ENCODE measurements at regions not wholly inside any gene's neighbourhood (a gene's known extent, or its start where the extent isn't known, plus 50 kb on each side); places are given as distances from the start of the nearest gene placed in this dataset.
A peak's percentile ranks its signal among the peaks of the same experiment; 100 is the strongest.

DNA sequence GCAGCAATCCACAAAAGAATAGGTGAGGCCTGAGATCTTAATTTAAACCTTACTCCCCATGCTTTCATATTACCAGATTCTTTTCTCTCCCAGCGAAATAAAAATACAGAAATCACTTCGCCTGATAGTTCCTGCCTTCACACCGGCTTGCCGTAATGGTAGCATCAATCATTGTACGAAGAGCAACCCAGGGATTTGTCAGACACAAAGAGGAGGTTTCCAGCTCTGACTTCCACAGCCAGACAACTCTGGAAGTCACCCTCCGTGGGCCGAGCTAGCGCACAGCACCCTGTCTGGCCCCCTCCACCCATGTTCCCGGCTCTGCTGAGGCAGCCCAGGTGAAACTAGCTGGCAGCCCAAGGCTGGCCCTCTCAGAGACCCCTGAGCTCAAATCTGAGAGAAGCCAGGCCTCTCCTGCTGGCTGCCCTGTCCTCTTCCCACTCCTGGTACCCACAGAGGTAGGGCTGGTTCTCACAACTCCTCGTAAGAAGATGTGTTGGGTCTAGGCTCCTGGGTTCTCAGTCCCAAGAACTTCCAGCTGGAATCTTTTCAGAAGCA lies 156.9 kb upstream of the BNIP2 start:
- Histone ChIP-seq H3K36me3 (ENCODE audit: control insufficient read depth in 2 of 2, insufficient read depth in 2 of 2, low read length in 1 of 2) (no peaks in the 10 kb centered on the region), H3K27ac (ENCODE audit: low read depth in 1 of 2, low read length in 1 of 2) (no peak overlapping the region), H3K4me3 (ENCODE audit: low read length in 2 of 2) (no peak overlapping the region), H3K27me3 (ENCODE audit: control insufficient read depth in 2 of 2, insufficient read depth in 1 of 2, low read length in 1 of 2) (no peaks in the 10 kb centered on the region), H3K4me1 (ENCODE audit: control insufficient read depth in 2 of 2, insufficient read depth in 2 of 2, low read length in 2 of 2) (no peaks in the 10 kb centered on the region), H3K9me3 (ENCODE audit: control insufficient read depth in 2 of 2, insufficient read depth in 1 of 2, low read length in 1 of 2) (no peaks in the 10 kb centered on the region)
- no peak for DNase-seq (ENCODE audit: low read depth in 6 of 9, low spot score in 9 of 9)
- WGBS, result 96% methylated on average over 10 of the region's 10 CpGs

GRCh38 chr15:59843609-59844008 lies 154.5 kb upstream of the BNIP2 start:
- WGBS, result 93% methylated on average over 4 of the region's 4 CpGs

GRCh38 chr15:59841036-59841435 lies 151.9 kb upstream of the BNIP2 start:
- H3K36me3 ChIP-seq (ENCODE audit: control insufficient read depth in 2 of 2, insufficient read depth in 2 of 2, low read length in 1 of 2), result no peaks in the 10 kb centered on the region
- DNase-seq (ENCODE audit: low read depth in 6 of 9, low spot score in 9 of 9), result no peak
- H3K27me3 ChIP-seq (ENCODE audit: control insufficient read depth in 2 of 2, insufficient read depth in 1 of 2, low read length in 1 of 2), result no peaks in the 10 kb centered on the region
- no peak overlapping the region for H3K27ac ChIP-seq (ENCODE audit: low read depth in 1 of 2, low read length in 1 of 2)
- WGBS, result 96% methylated on average over 4 of the region's 4 CpGs
- H3K4me1 ChIP-seq (ENCODE audit: control insufficient read depth in 2 of 2, insufficient read depth in 2 of 2, low read length in 2 of 2), result peaks cover 11 to 25% of the 10 kb centered on the region in 2 donors
- no peaks in the 10 kb centered on the region for H3K9me3 ChIP-seq (ENCODE audit: control insufficient read depth in 2 of 2, insufficient read depth in 1 of 2, low read length in 1 of 2)
- H3K4me3 ChIP-seq (ENCODE audit: low read length in 2 of 2), result no peak overlapping the region

More at GRCh38 chr15:59843609-59844008, 154.5 kb upstream of the BNIP2 start:
- Histone ChIP-seq H3K4me1 (ENCODE audit: control insufficient read depth in 2 of 2, insufficient read depth in 2 of 2, low read length in 2 of 2) (peaks cover 6 to 7% of the 10 kb centered on the region in 2 donors), H3K27ac (ENCODE audit: low read depth in 1 of 2, low read length in 1 of 2) (no peak overlapping the region), H3K36me3 (ENCODE audit: control insufficient read depth in 2 of 2, insufficient read depth in 2 of 2, low read length in 1 of 2) (no peaks in the 10 kb centered on the region), H3K4me3 (ENCODE audit: low read length in 2 of 2) (no peak overlapping the region), H3K9me3 (ENCODE audit: control insufficient read depth in 2 of 2, insufficient read depth in 1 of 2, low read length in 1 of 2) (no peaks in the 10 kb centered on the region), H3K27me3 (ENCODE audit: control insufficient read depth in 2 of 2, insufficient read depth in 1 of 2, low read length in 1 of 2) (no peaks in the 10 kb centered on the region)
- no peak for DNase-seq (ENCODE audit: low read depth in 6 of 9, low spot score in 9 of 9)

DNA sequence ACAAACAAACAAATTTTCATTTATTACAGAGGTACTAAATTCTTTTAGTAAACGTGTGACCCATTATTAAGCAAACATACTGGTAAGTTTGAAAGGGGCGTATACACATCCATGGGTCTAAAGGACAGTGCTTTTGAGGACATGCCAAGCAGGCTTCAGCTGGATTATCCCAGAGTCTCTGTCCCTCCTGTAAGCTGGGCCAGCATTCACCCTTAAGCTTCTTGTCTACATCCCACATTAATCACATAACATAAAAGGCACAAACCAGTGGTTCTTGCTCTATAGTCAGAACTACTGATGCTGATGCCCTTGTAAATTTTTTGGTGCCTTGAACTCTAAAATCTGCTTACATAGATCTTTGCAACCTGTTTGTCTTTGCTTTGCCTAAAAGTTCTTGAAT lies 150.8 kb upstream of the BNIP2 start:
- Histone ChIP-seq H3K9me3 (ENCODE audit: control insufficient read depth in 2 of 2, insufficient read depth in 1 of 2, low read length in 1 of 2) (no peaks in the 10 kb centered on the region), H3K27ac (ENCODE audit: low read depth in 1 of 2, low read length in 1 of 2) (no peak overlapping the region), H3K4me1 (ENCODE audit: control insufficient read depth in 2 of 2, insufficient read depth in 2 of 2, low read length in 2 of 2) (peaks cover 21 to 35% of the 10 kb centered on the region in 2 donors), H3K36me3 (ENCODE audit: control insufficient read depth in 2 of 2, insufficient read depth in 2 of 2, low read length in 1 of 2) (no peaks in the 10 kb centered on the region), H3K4me3 (ENCODE audit: low read length in 2 of 2) (no peak overlapping the region), H3K27me3 (ENCODE audit: control insufficient read depth in 2 of 2, insufficient read depth in 1 of 2, low read length in 1 of 2) (no peaks in the 10 kb centered on the region)
- WGBS, result 95% methylated on average over 2 of the region's 2 CpGs
- no peak for DNase-seq (ENCODE audit: low read depth in 6 of 9, low spot score in 9 of 9)

GRCh38 chr15:59838900-59839299 lies 149.8 kb upstream of the BNIP2 start:
- no peaks in the 10 kb centered on the region for H3K27me3 ChIP-seq (ENCODE audit: control insufficient read depth in 2 of 2, insufficient read depth in 1 of 2, low read length in 1 of 2)
- no peaks in the 10 kb centered on the region for H3K9me3 ChIP-seq (ENCODE audit: control insufficient read depth in 2 of 2, insufficient read depth in 1 of 2, low read length in 1 of 2)
- H3K4me1 ChIP-seq (ENCODE audit: control insufficient read depth in 2 of 2, insufficient read depth in 2 of 2, low read length in 2 of 2), result peaks cover 30 to 43% of the 10 kb centered on the region in 2 donors
- no peaks in the 10 kb centered on the region for H3K36me3 ChIP-seq (ENCODE audit: control insufficient read depth in 2 of 2, insufficient read depth in 2 of 2, low read length in 1 of 2)
- 31% methylated on average over 4 of the region's 4 CpGs for WGBS
- DNase-seq (ENCODE audit: low read depth in 6 of 9, low spot score in 9 of 9), result peak in 1 of 9 donors; percentile 58
- peak overlapping the region in 1 of 2 donors; percentile 14 for H3K4me3 ChIP-seq (ENCODE audit: low read length in 2 of 2)
- H3K27ac ChIP-seq (ENCODE audit: low read depth in 1 of 2, low read length in 1 of 2), result peak overlapping the region in 1 of 2 donors; percentile 25

DNA sequence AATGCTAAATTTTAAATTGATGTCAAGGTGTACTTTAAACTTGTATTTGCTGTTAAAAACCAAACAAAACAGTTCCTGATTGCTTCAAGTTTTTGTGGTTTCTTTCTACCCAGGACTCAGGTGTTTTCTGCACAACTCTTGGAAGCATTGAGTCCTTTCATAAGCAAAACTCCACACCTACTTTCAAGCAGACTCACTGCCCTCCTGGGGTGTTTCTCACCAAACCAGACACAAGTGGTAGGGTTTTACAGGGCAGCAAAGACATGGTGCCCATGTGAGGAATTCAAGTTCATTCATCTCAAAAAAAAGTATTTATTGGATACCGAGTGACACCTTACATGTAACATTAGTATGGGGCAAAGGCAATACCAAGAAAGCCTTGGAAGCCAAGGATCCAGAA lies 146.7 kb upstream of the BNIP2 start:
- peak overlapping the region in 1 of 2 donors; percentile 40 for H3K27ac ChIP-seq (ENCODE audit: low read depth in 1 of 2, low read length in 1 of 2)
- no peaks in the 10 kb centered on the region for H3K9me3 ChIP-seq (ENCODE audit: control insufficient read depth in 2 of 2, insufficient read depth in 1 of 2, low read length in 1 of 2)
- H3K4me1 ChIP-seq (ENCODE audit: control insufficient read depth in 2 of 2, insufficient read depth in 2 of 2, low read length in 2 of 2), result peaks cover 34 to 52% of the 10 kb centered on the region in 2 donors
- peak in 2 of 9 donors; percentile 40 to 64 for DNase-seq (ENCODE audit: low read depth in 6 of 9, low spot score in 9 of 9)
- WGBS, result 99% methylated on average over 1 of the region's 1 CpG
- H3K27me3 ChIP-seq (ENCODE audit: control insufficient read depth in 2 of 2, insufficient read depth in 1 of 2, low read length in 1 of 2), result no peaks in the 10 kb centered on the region
- H3K4me3 ChIP-seq (ENCODE audit: low read length in 2 of 2), result no peak overlapping the region
- H3K36me3 ChIP-seq (ENCODE audit: control insufficient read depth in 2 of 2, insufficient read depth in 2 of 2, low read length in 1 of 2), result no peaks in the 10 kb centered on the region

DNA sequence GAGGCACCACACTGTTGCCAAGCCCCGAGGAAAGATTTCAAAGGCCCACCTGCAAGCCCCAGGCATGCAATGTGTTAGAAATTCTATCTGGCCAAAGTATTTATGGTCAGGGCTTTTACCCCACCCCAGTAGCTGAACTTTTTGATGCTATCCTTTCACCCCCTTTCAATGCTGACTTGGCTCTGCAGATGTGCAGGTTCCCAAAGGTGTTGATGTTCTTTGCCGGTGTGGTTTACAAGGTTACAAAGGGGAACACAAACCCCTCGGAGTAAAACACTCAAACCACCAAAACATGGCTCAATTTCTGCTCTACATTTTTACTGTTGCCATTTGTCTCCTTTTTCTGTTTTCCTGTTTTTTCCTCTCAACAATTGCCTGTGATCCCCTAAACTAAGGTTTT lies 145.4 kb upstream of the BNIP2 start:
- Histone ChIP-seq H3K9me3 (ENCODE audit: control insufficient read depth in 2 of 2, insufficient read depth in 1 of 2, low read length in 1 of 2) (no peaks in the 10 kb centered on the region), H3K36me3 (ENCODE audit: control insufficient read depth in 2 of 2, insufficient read depth in 2 of 2, low read length in 1 of 2) (no peaks in the 10 kb centered on the region), H3K27ac (ENCODE audit: low read depth in 1 of 2, low read length in 1 of 2) (peak overlapping the region; percentile 6 to 61), H3K27me3 (ENCODE audit: control insufficient read depth in 2 of 2, insufficient read depth in 1 of 2, low read length in 1 of 2) (no peaks in the 10 kb centered on the region), H3K4me3 (ENCODE audit: low read length in 2 of 2) (no peak overlapping the region), H3K4me1 (ENCODE audit: control insufficient read depth in 2 of 2, insufficient read depth in 2 of 2, low read length in 2 of 2) (peaks cover 32 to 47% of the 10 kb centered on the region in 2 donors)
- peak in 4 of 9 donors; percentile 52 to 77 (median 56) for DNase-seq (ENCODE audit: low read depth in 6 of 9, low spot score in 9 of 9)
- 18% methylated on average over 3 of the region's 3 CpGs for WGBS

DNA sequence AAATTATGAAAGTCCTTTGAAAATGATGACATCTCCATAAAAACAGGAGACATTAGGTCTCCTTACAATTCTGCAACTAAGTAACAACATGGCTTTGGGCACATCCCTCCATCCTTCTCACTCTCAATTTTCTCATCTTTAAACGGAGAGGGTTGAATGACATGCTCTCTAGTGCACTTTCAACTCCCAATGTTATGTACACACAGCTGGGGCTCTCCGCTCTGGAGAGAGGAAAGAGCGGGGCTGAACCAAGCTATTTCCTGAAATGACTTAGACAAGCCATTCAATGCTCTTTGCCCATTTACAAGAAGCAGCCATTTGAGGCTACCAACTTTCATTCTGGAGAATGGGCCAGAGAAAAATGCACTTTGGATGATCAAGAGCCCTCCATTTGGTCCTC lies 144.2 kb upstream of the BNIP2 start:
- 97% methylated on average over 3 of the region's 3 CpGs for WGBS
- Histone ChIP-seq H3K4me3 (ENCODE audit: low read length in 2 of 2) (no peak overlapping the region), H3K4me1 (ENCODE audit: control insufficient read depth in 2 of 2, insufficient read depth in 2 of 2, low read length in 2 of 2) (peaks cover 26 to 45% of the 10 kb centered on the region in 2 donors), H3K9me3 (ENCODE audit: control insufficient read depth in 2 of 2, insufficient read depth in 1 of 2, low read length in 1 of 2) (no peaks in the 10 kb centered on the region), H3K27me3 (ENCODE audit: control insufficient read depth in 2 of 2, insufficient read depth in 1 of 2, low read length in 1 of 2) (no peaks in the 10 kb centered on the region), H3K36me3 (ENCODE audit: control insufficient read depth in 2 of 2, insufficient read depth in 2 of 2, low read length in 1 of 2) (no peaks in the 10 kb centered on the region), H3K27ac (ENCODE audit: low read depth in 1 of 2, low read length in 1 of 2) (no peak overlapping the region)
- DNase-seq (ENCODE audit: low read depth in 6 of 9, low spot score in 9 of 9), result peak in 1 of 9 donors; percentile 21

DNA sequence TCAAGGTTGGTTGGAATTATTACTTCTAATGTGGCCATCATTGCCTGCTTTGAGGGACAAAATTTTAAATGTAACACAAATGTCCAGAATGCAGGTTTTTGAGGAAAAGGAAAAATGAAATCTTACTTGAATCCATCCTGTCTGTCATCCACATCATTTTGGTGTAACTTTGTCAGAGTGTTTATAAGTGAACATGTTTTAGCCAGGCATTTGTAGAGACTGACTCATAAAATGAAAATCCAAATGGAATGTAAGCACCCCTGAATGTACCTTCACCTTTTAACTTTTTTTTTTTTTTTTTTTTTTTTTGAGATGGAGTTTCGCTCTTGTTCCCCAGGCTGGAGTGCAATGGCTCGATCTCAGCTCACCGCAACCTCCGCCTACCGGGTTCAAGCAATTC lies 141.8 kb upstream of the BNIP2 start:
- no peaks in the 10 kb centered on the region for H3K36me3 ChIP-seq (ENCODE audit: control insufficient read depth in 2 of 2, insufficient read depth in 2 of 2, low read length in 1 of 2)
- DNase-seq (ENCODE audit: low read depth in 6 of 9, low spot score in 9 of 9), result no peak
- H3K27me3 ChIP-seq (ENCODE audit: control insufficient read depth in 2 of 2, insufficient read depth in 1 of 2, low read length in 1 of 2), result no peaks in the 10 kb centered on the region
- H3K4me3 ChIP-seq (ENCODE audit: low read length in 2 of 2), result no peak overlapping the region
- H3K27ac ChIP-seq (ENCODE audit: low read depth in 1 of 2, low read length in 1 of 2), result no peak overlapping the region
- WGBS, result 97% methylated on average over 5 of the region's 5 CpGs
- H3K9me3 ChIP-seq (ENCODE audit: control insufficient read depth in 2 of 2, insufficient read depth in 1 of 2, low read length in 1 of 2), result no peaks in the 10 kb centered on the region
- peaks cover 21 to 26% of the 10 kb centered on the region in 2 donors for H3K4me1 ChIP-seq (ENCODE audit: control insufficient read depth in 2 of 2, insufficient read depth in 2 of 2, low read length in 2 of 2)
